ENCODE measurements at regions not wholly inside any gene's neighbourhood (a gene's known extent, or its start where the extent isn't known, plus 50 kb on each side); places are given as distances from the start of the nearest gene placed in this dataset.

DNA sequence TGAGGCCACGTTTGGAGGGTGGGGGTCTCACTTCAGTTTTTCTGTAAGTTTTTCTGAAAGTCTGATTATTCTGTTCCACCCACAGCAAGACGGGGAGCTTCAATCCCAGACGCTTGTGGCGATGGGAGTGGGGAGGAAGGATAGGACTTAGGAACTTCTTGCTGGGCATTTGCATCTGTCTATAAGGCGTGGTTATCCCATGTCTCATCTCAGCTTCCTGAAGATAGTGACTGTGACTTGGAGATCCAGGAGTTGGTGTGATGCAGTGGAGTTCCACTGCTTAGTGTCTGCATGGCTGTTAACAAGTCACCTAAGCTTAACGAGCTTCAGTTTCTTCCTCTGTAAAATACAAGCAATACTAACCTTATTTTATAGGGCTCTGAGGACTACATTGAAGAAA lies 58.9 kb upstream of the BARX2 start:
- TF ChIP-seq, protein P1, sequence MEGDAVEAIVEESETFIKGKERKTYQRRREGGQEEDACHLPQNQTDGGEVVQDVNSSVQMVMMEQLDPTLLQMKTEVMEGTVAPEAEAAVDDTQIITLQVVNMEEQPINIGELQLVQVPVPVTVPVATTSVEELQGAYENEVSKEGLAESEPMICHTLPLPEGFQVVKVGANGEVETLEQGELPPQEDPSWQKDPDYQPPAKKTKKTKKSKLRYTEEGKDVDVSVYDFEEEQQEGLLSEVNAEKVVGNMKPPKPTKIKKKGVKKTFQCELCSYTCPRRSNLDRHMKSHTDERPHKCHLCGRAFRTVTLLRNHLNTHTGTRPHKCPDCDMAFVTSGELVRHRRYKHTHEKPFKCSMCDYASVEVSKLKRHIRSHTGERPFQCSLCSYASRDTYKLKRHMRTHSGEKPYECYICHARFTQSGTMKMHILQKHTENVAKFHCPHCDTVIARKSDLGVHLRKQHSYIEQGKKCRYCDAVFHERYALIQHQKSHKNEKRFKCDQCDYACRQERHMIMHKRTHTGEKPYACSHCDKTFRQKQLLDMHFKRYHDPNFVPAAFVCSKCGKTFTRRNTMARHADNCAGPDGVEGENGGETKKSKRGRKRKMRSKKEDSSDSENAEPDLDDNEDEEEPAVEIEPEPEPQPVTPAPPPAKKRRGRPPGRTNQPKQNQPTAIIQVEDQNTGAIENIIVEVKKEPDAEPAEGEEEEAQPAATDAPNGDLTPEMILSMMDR (conservative IDR thresholded peaks at IDR 0.05 in 1 of 2, IDR thresholded peaks at IDR 0.05 in 1 of 2; ENCODE audit: extremely low read depth in 1 of 2, insufficient read depth in 1 of 2, low read depth in 1 of 2, low read length in 2 of 2) = no peak
- no peak for TF ChIP-seq EZH2 (IDR thresholded peaks at IDR 0.05; ENCODE audit: borderline replicate concordance, low read length)
